ENCODE measurements at regions not wholly inside any gene's neighbourhood (a gene's known extent, or its start where the extent isn't known, plus 50 kb on each side); places are given as distances from the start of the nearest gene placed in this dataset.

DNA sequence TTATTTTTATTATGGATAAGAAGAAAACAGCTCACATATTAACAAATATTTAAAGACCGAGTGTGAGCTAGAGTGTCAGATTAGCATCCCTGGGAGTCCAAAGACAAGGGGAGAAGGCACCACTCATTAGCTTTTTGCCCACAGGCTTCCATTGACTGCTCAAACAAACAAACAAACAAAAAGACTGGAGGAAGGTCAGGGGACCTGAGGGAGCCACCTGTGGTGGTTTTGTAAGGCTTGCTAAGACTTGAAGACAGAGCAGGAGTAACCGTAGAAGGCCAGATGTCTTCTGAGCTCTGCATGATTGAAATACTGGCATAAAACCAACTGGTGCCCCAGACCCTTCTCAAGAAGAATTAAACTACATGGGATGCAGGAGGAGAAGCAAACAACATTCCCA is 395.2 kb upstream of the CNTN5 start:
- DNase-seq (ENCODE audit: low read depth) = no peak
- no peak overlapping the region for H3K4me3 ChIP-seq (ENCODE audit: control insufficient read depth, low read depth, low read length)
- TF ChIP-seq CTCF (IDR thresholded peaks at IDR 0.05; ENCODE audit: control insufficient read depth, insufficient read depth, low read depth, low read length, missing control alignments) = no peak

DNA sequence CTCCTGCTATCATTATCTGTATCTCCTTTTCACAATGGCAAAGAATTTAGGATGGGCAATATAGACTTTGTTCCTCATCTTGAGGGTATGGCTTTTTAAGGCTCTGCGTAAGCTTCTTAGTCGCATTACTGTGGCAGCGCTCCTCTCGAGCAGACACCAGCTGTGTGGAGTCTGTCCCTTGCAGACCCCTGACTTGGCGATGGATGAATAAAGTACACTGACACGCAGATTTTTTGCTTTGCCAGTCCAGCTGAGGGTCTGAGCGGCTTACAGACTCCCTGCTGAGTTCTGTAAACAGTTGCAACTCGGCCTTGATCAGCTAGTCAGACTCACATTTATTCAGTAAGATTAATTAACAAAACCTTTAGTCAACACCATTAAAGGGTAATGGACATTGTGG is 390.0 kb upstream of the CNTN5 start:
- no peak for DNase-seq (ENCODE audit: low read depth)
- no peak for TF ChIP-seq CTCF (IDR thresholded peaks at IDR 0.05; ENCODE audit: control insufficient read depth, insufficient read depth, low read depth, low read length, missing control alignments)
- no peak overlapping the region for H3K4me3 ChIP-seq (ENCODE audit: control insufficient read depth, low read depth, low read length)

DNA sequence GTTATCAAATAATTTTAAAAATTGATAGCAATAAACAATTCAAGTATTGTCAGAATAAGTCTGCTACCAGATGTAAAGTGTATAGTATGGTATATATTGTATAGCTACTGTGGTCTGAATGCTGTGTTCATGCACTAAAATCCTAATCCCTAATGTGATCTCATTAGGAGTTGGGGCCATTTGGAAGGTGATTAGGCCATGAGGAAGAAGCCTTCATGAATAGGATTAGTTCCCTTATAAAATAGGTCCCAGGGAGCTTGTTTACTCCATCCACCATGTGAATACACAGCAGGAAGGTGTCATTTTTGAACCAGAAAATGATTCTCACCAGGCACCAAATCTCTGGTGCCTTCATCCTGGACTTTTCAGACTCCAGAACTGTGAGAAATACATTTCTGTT is 363.0 kb upstream of the CNTN5 start:
- no peak for TF ChIP-seq CTCF (IDR thresholded peaks at IDR 0.05; ENCODE audit: control insufficient read depth, insufficient read depth, low read depth, low read length, missing control alignments)
- DNase-seq (ENCODE audit: low read depth) = no peak

GRCh38 chr11:98659431-98659830 is 361.3 kb upstream of the CNTN5 start:
- TF ChIP-seq CTCF (IDR thresholded peaks at IDR 0.05; ENCODE audit: control insufficient read depth, insufficient read depth, low read depth, low read length, missing control alignments) = no peak
- no peak overlapping the region for H3K4me3 ChIP-seq (ENCODE audit: control insufficient read depth, low read depth, low read length)
- DNase-seq (ENCODE audit: low read depth) = no peak

More for the DNA sequence above, 363.0 kb upstream of the CNTN5 start:
- H3K4me3 ChIP-seq (ENCODE audit: control insufficient read depth, low read depth, low read length) = no peak overlapping the region

DNA sequence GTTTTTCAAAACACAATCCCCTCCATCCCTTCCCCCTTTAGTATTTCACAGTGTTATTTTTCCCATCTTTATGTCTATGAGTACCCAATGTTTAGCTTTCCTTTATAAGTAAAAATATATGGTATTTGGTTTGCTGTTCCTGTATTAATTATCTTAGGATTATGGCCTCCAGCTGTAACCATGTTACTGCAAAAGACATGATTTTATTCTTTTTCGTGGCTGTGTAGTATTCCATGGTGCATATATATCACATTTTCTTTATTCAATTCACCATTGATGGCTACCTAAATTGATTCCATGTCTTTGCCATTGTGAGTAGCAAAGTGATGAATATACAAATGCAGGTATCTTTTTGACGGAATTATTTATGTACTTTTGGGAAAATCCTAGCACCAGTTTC is 346.4 kb upstream of the CNTN5 start:
- no peak for TF ChIP-seq CTCF (IDR thresholded peaks at IDR 0.05; ENCODE audit: control insufficient read depth, insufficient read depth, low read depth, low read length, missing control alignments)
- no peak overlapping the region for H3K4me3 ChIP-seq (ENCODE audit: control insufficient read depth, low read depth, low read length)
- no peak for DNase-seq (ENCODE audit: low read depth)

DNA sequence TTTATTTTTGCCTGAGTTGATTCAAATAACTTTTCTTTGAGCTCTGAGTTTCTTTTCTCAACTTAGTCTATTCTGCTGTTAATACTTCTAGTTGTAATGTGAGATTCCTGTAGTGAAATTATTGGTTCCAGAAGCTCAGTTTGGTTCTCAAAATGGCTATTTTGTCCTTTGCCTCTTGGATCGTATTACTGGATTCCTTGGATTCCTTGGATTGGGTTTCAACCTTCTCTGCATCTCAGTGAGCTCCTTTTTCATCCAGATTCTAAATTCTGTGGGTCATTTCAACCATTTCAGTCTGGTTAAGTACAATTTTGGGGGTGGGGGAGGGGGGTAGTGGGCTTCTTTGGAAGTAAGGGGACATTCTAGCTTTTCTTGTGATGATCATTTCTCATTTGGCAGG is 341.1 kb upstream of the CNTN5 start:
- H3K4me3 ChIP-seq (ENCODE audit: control insufficient read depth, low read depth, low read length) = no peak overlapping the region
- no peak for TF ChIP-seq CTCF (IDR thresholded peaks at IDR 0.05; ENCODE audit: control insufficient read depth, insufficient read depth, low read depth, low read length, missing control alignments)
- no peak for DNase-seq (ENCODE audit: low read depth)

- no peak for DNase-seq (ENCODE audit: low read depth)
- no peak for TF ChIP-seq CTCF (IDR thresholded peaks at IDR 0.05; ENCODE audit: control insufficient read depth, insufficient read depth, low read depth, low read length, missing control alignments)
- no peak overlapping the region for H3K4me3 ChIP-seq (ENCODE audit: control insufficient read depth, low read depth, low read length)
These were observed 319.2 kb upstream of the CNTN5 start for GRCh38 chr11:98701541-98701940.
